HEK293 (cell line): ENCODE measurements at regions not wholly inside any gene's neighbourhood (a gene's known extent, or its start where the extent isn't known, plus 50 kb on each side); places are given as distances from the start of the nearest gene placed in this dataset.

Experiments
- CTCF ChIA-PET: fragments of 350-600 bp; formaldehyde crosslinking; extraction: SDS; loops from one replicate; lab custom pipeline; 2021; ENCODE audit warnings: antibody characterized with exemption; lab: Yijun Ruan, JAX
- POLR2A ChIA-PET: fragments of 300-600 bp; formaldehyde crosslinking; extraction: SDS; loops from one replicate; lab custom pipeline; 2020; ENCODE audit warnings: antibody characterized with exemption, inconsistent platforms; lab: Yijun Ruan, JAX
- H3K27ac ChIP-seq: fragments of 200-500 bp; sonication (Bioruptor generic); 2 replicates; pipeline ENCODE4 v1.5.1; 2014; ENCODE audit warnings: low read depth, low read length, control low read depth, inconsistent platforms; ENCODE audit errors: extremely low read depth
- H3K36me3 ChIP-seq, 2 experiments: fragments of 200-500 bp in 1 of 2; sonication (Bioruptor generic) in 1 of 2; 1 replicate in 1 of 2; 2 replicates in 1 of 2; pipeline ENCODE4 v1.5.1; 2014 to 2017; ENCODE audit warnings: inconsistent platforms in 2 of 2, low read length in 2 of 2; ENCODE audit not compliant: control insufficient read depth in 2 of 2, insufficient read depth in 1 of 2
- H3K4me1 ChIP-seq: fragments of 200-500 bp; sonication (Bioruptor generic); 2 replicates; pipeline ENCODE4 v1.5.1; 2014; ENCODE audit warnings: mild to moderate bottlenecking, low read length, inconsistent platforms; ENCODE audit not compliant: control insufficient read depth, insufficient read depth
- H3K4me3 ChIP-seq: 2 replicates; pipeline ENCODE4 v1.5.1; 2011; ENCODE audit warnings: low read depth, mild to moderate bottlenecking, control low read depth, low read length, moderate library complexity
- H3K9me3 ChIP-seq: fragments of 200-500 bp; sonication (Bioruptor generic); 2 replicates; pipeline ENCODE4 v1.5.1; 2014; ENCODE audit warnings: low read depth, low read length, inconsistent platforms; ENCODE audit not compliant: control insufficient read depth, insufficient read depth
- CTCF ChIP-seq: fragments of 450-650 bp; formaldehyde crosslinking; IDR thresholded peaks from 2 replicates; pipeline ENCODE4 v1.5.1; 2016; ENCODE audit warnings: missing biosample characterization, missing genetic modification characterization
- GFI1B ChIP-seq: fragments of 450-650 bp; formaldehyde crosslinking; IDR thresholded peaks from 2 replicates; pipeline ENCODE4 v1.5.1; 2016; ENCODE audit warnings: missing biosample characterization, missing genetic modification characterization
- RBAK ChIP-seq: fragments of 450-650 bp; formaldehyde crosslinking; IDR thresholded peaks from 2 replicates; pipeline ENCODE4 v1.5.1; 2016; ENCODE audit warnings: missing biosample characterization, missing genetic modification characterization
- TSHZ1 ChIP-seq: fragments of 450-650 bp; formaldehyde crosslinking; IDR thresholded peaks from 2 replicates; pipeline ENCODE4 v1.5.1; 2016; ENCODE audit warnings: missing biosample characterization, missing genetic modification characterization, borderline replicate concordance
- ZFP37 ChIP-seq: fragments of 450-650 bp; formaldehyde crosslinking; IDR thresholded peaks from 2 replicates; pipeline ENCODE4 v1.5.1; 2016; ENCODE audit warnings: missing biosample characterization, missing genetic modification characterization
- ZNF10 ChIP-seq: fragments of 450-650 bp; formaldehyde crosslinking; IDR thresholded peaks from 2 replicates; pipeline ENCODE4 v1.5.1; 2017; ENCODE audit warnings: missing biosample characterization, missing genetic modification characterization
- ZNF121 ChIP-seq: fragments of 450-650 bp; formaldehyde crosslinking; IDR thresholded peaks from 2 replicates; pipeline ENCODE4 v1.5.1; 2016; ENCODE audit warnings: missing biosample characterization, missing genetic modification characterization
- ZNF138 ChIP-seq: fragments of 450-650 bp; formaldehyde crosslinking; IDR thresholded peaks from 2 replicates; pipeline ENCODE4 v1.5.1; 2016; ENCODE audit warnings: missing biosample characterization, missing genetic modification characterization, borderline replicate concordance
- ZNF175 ChIP-seq: fragments of 450-650 bp; formaldehyde crosslinking; IDR thresholded peaks from 2 replicates; pipeline ENCODE4 v1.5.1; 2016; ENCODE audit warnings: missing biosample characterization, missing genetic modification characterization
- ZNF18 ChIP-seq: fragments of 450-650 bp; formaldehyde crosslinking; IDR thresholded peaks from 2 replicates; pipeline ENCODE4 v1.5.1; 2016; ENCODE audit warnings: missing biosample characterization, missing genetic modification characterization
- ZNF248 ChIP-seq: fragments of 450-650 bp; formaldehyde crosslinking; IDR thresholded peaks from 2 replicates; pipeline ENCODE4 v1.5.1; 2017; ENCODE audit warnings: missing biosample characterization, missing genetic modification characterization
- ZNF311 ChIP-seq: fragments of 450-650 bp; formaldehyde crosslinking; IDR thresholded peaks from 2 replicates; pipeline ENCODE4 v1.5.1; 2017; ENCODE audit warnings: missing biosample characterization, missing genetic modification characterization, borderline replicate concordance
- ZNF404 ChIP-seq: fragments of 450-650 bp; formaldehyde crosslinking; IDR thresholded peaks from 2 replicates; pipeline ENCODE4 v1.5.1; 2017; ENCODE audit warnings: missing biosample characterization, missing genetic modification characterization
- ZNF501 ChIP-seq: fragments of 450-650 bp; formaldehyde crosslinking; IDR thresholded peaks from 2 replicates; pipeline ENCODE4 v1.5.1; 2016; ENCODE audit warnings: missing biosample characterization, missing genetic modification characterization
- ZNF521 ChIP-seq: fragments of 450-650 bp; formaldehyde crosslinking; IDR thresholded peaks from 2 replicates; pipeline ENCODE4 v1.5.1; 2017; ENCODE audit warnings: missing biosample characterization, mild to moderate bottlenecking, missing genetic modification characterization
- ZNF660 ChIP-seq: fragments of 450-650 bp; IDR thresholded peaks from 2 replicates; pipeline ENCODE4 v1.5.1; 2018; ENCODE audit warnings: missing biosample characterization, mild to moderate bottlenecking, missing genetic modification characterization
- ZSCAN16 ChIP-seq: fragments of 450-650 bp; formaldehyde crosslinking; IDR thresholded peaks from 2 replicates; pipeline ENCODE4 v1.5.1; 2016; ENCODE audit warnings: missing biosample characterization, missing genetic modification characterization
- TF ChIP-seq, protein P1 (sequence below): fragments of 450-650 bp; formaldehyde crosslinking; IDR thresholded peaks from 2 replicates; pipeline ENCODE4 v1.5.1; 2016; ENCODE audit warnings: missing biosample characterization, missing genetic modification characterization
- TF ChIP-seq, protein P2 (sequence below): fragments of 450-650 bp; formaldehyde crosslinking; IDR thresholded peaks from 2 replicates; pipeline ENCODE4 v1.5.1; 2016; ENCODE audit warnings: missing biosample characterization, missing genetic modification characterization
- TF ChIP-seq, protein P3 (sequence below): fragments of 450-650 bp; formaldehyde crosslinking; IDR thresholded peaks from 2 replicates; pipeline ENCODE4 v1.5.1; 2016; ENCODE audit warnings: missing biosample characterization, missing genetic modification characterization

DNA sequence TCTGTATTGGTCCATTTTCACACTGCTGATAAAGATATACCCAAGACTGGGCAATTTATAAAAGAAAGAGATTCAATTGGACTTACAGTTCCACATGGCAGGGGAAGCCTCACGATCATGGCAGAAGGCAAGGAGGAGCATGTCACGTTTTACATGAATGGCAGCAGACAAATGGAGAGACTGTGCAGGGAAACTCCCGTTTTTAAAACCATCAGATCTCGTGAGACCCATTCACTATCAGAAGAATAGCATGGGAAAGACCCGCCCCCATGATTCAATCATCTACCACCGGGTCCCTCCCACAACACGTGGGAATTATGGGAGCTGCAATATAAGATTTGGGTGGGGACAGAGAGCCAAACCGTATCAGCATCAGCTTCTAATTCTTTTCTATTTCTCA lies 217.0 kb downstream of the ANAPC1 start:
- no peak for TF ChIP-seq ZNF660
- TF ChIP-seq ZFP37 (tag by site-specific recombination) = no peak
- no peak for TF ChIP-seq ZNF311
- TF ChIP-seq ZSCAN16 (tag by site-specific recombination) = no peak
- TF ChIP-seq ZNF521 (tag by site-specific recombination) = no peak
- no peak for TF ChIP-seq ZNF138 (tag by site-specific recombination)
- TF ChIP-seq ZNF121 (tag by site-specific recombination) = no peak
- TF ChIP-seq ZNF175 = no peak
- no peak for TF ChIP-seq ZNF18 (tag by site-specific recombination)
- TF ChIP-seq TSHZ1 (tag by site-specific recombination) = no peak
- TF ChIP-seq, protein P1, sequence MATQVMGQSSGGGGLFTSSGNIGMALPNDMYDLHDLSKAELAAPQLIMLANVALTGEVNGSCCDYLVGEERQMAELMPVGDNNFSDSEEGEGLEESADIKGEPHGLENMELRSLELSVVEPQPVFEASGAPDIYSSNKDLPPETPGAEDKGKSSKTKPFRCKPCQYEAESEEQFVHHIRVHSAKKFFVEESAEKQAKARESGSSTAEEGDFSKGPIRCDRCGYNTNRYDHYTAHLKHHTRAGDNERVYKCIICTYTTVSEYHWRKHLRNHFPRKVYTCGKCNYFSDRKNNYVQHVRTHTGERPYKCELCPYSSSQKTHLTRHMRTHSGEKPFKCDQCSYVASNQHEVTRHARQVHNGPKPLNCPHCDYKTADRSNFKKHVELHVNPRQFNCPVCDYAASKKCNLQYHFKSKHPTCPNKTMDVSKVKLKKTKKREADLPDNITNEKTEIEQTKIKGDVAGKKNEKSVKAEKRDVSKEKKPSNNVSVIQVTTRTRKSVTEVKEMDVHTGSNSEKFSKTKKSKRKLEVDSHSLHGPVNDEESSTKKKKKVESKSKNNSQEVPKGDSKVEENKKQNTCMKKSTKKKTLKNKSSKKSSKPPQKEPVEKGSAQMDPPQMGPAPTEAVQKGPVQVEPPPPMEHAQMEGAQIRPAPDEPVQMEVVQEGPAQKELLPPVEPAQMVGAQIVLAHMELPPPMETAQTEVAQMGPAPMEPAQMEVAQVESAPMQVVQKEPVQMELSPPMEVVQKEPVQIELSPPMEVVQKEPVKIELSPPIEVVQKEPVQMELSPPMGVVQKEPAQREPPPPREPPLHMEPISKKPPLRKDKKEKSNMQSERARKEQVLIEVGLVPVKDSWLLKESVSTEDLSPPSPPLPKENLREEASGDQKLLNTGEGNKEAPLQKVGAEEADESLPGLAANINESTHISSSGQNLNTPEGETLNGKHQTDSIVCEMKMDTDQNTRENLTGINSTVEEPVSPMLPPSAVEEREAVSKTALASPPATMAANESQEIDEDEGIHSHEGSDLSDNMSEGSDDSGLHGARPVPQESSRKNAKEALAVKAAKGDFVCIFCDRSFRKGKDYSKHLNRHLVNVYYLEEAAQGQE (tag by site-specific recombination) = no peak
- no peak for TF ChIP-seq ZNF404 (tag by site-specific recombination)
- TF ChIP-seq ZNF501 (tag by site-specific recombination) = no peak
- TF ChIP-seq CTCF (tag by site-specific recombination) = no peak
- TF ChIP-seq, protein P2, sequence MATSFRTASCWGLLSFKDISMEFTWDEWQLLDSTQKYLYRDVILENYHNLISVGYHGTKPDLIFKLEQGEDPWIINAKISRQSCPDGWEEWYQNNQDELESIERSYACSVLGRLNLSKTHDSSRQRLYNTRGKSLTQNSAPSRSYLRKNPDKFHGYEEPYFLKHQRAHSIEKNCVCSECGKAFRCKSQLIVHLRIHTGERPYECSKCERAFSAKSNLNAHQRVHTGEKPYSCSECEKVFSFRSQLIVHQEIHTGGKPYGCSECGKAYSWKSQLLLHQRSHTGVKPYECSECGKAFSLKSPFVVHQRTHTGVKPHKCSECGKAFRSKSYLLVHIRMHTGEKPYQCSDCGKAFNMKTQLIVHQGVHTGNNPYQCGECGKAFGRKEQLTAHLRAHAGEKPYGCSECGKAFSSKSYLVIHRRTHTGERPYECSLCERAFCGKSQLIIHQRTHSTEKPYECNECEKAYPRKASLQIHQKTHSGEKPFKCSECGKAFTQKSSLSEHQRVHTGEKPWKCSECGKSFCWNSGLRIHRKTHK (tag by site-specific recombination) = no peak
- no peak for TF ChIP-seq ZNF248 (tag by site-specific recombination)
- TF ChIP-seq GFI1B (tag by site-specific recombination) = no peak
- no peak for TF ChIP-seq ZNF10 (tag by site-specific recombination)
- TF ChIP-seq RBAK (tag by site-specific recombination) = no peak
- TF ChIP-seq, protein P3, sequence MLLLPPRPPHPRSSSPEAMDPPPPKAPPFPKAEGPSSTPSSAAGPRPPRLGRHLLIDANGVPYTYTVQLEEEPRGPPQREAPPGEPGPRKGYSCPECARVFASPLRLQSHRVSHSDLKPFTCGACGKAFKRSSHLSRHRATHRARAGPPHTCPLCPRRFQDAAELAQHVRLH (tag by site-specific recombination) = no peak

More for the DNA sequence above, 217.0 kb downstream of the ANAPC1 start:
- no peaks in the 10 kb centered on the region for H3K4me1 ChIP-seq
- CTCF ChIA-PET = interaction anchor here (0.6 to 1.0 kb wide), 4 partner anchors 23 to 604 kb away, joined by 3 to 4 read pairs (median 3); no protein-coding TSS in a partner anchor
- H3K36me3 ChIP-seq = no peaks in the 10 kb centered on the region
- no peaks in the 10 kb centered on the region for H3K9me3 ChIP-seq
- H3K27ac ChIP-seq = no peak overlapping the region
- H3K4me3 ChIP-seq = no peak overlapping the region
- POLR2A ChIA-PET = no interaction called here
